SK-N-SH (cell line): ENCODE measurements at regions not wholly inside any gene's neighbourhood (a gene's known extent, or its start where the extent isn't known, plus 50 kb on each side); places are given as distances from the start of the nearest gene placed in this dataset.
"Not testable (repeated sequence)": the region's sequence is repeated elsewhere in the genome, so short reads cannot be mapped to it uniquely, and the experiment has no call there.

Source experiments
- CTCF ChIA-PET: fragments of 300-600, 350-600 bp; formaldehyde crosslinking; extraction: SDS; loops from one replicate; lab custom pipeline; 2021; lab: Yijun Ruan, JAX
- POLR2A ChIA-PET: fragments of 350-600 bp; sonication (Branson Sonifier 250); formaldehyde crosslinking; extraction: SDS; loops from one replicate; lab custom pipeline; 2020; ENCODE audit warnings: antibody characterized with exemption, inconsistent platforms; lab: Yijun Ruan, JAX
- DNase-seq: peaks from one replicate; pipeline ENCODE4 v3.0.0; 2012
- H2AFZ ChIP-seq: fragments of 200-600 bp; sonication (generic); 2 replicates; pipeline ENCODE4 v1.8.1; 2016; ENCODE audit warnings: antibody characterized with exemption, mild to moderate bottlenecking, low read depth
- H3F3A ChIP-seq: fragments of 200-600 bp; sonication (generic); replicated peaks from 2 replicates; pipeline ENCODE3; 2016; ENCODE audit warnings: antibody characterized with exemption, mild to moderate bottlenecking; ENCODE audit not compliant: insufficient read depth
- H3K27ac ChIP-seq, 2 experiments: fragments of 200-500 bp in 1 of 2; fragments of 200-600 bp in 1 of 2; sonication (Bioruptor generic) in 1 of 2; sonication (generic), shearing (Covaris generic) in 1 of 2; 2 replicates each; pipeline versions ENCODE4 v1.5.1 to v1.6.1; 2014 to 2016; ENCODE audit warnings: low read depth in 2 of 2, inconsistent platforms in 1 of 2, low read length in 1 of 2, mild to moderate bottlenecking in 1 of 2, mixed read lengths in 1 of 2
- H3K27me3 ChIP-seq: fragments of 200-600 bp; sonication (generic), shearing (Covaris generic); 2 replicates; pipeline ENCODE4 v1.6.1; 2016; ENCODE audit warnings: mixed run types; ENCODE audit not compliant: insufficient read depth
- H3K36me3 ChIP-seq, 2 experiments: fragments of 200-500 bp in 1 of 2; fragments of 200-600 bp in 1 of 2; sonication (Bioruptor generic) in 1 of 2; sonication (generic) in 1 of 2; replicated peaks in 1 of 2; 2 replicates each; pipeline versions ENCODE3 to v1.5.1; 2014 to 2016; ENCODE audit warnings: low read length in 1 of 2, mild to moderate bottlenecking in 1 of 2; ENCODE audit not compliant: insufficient read depth in 2 of 2, control insufficient read depth in 1 of 2
- H3K4me1 ChIP-seq, 2 experiments: fragments of 200-500 bp in 1 of 2; fragments of 200-600 bp in 1 of 2; sonication (Bioruptor generic) in 1 of 2; sonication (generic), shearing (Covaris generic) in 1 of 2; 2 replicates each; pipeline versions ENCODE4 v1.5.1 to v1.6.1; 2014 to 2016; ENCODE audit warnings: low read depth in 1 of 2, low read length in 1 of 2, mixed run types in 1 of 2; ENCODE audit not compliant: insufficient read depth in 2 of 2, control insufficient read depth in 1 of 2
- H3K4me2 ChIP-seq: fragments of 200-600 bp; sonication (generic), shearing (Covaris generic); 2 replicates; pipeline ENCODE4 v1.6.1; 2017; ENCODE audit warnings: mixed run types
- H3K4me3 ChIP-seq, 2 experiments: fragments of 200-500 bp in 1 of 2; fragments of 200-600 bp in 1 of 2; sonication (Bioruptor generic) in 1 of 2; sonication (generic), shearing (Covaris generic) in 1 of 2; 2 replicates each; pipeline versions ENCODE4 v1.5.1 to v1.8.1; 2014 to 2016; ENCODE audit warnings: low read depth in 2 of 2, inconsistent platforms in 1 of 2, low read length in 1 of 2, mild to moderate bottlenecking in 1 of 2, mixed read lengths in 1 of 2, moderate library complexity in 1 of 2
- H3K79me2 ChIP-seq: fragments of 200-600 bp; sonication (generic); 2 replicates; pipeline ENCODE4 v1.8.1; 2017; ENCODE audit warnings: mild to moderate bottlenecking; ENCODE audit not compliant: insufficient read depth
- H3K9ac ChIP-seq: fragments of 200-600 bp; sonication (generic); 2 replicates; pipeline ENCODE4 v1.6.1; 2017; ENCODE audit warnings: mixed run types
- H3K9me2 ChIP-seq: fragments of 200-600 bp; sonication (generic); 2 replicates; pipeline ENCODE4 v1.6.1; 2017; ENCODE audit warnings: mixed run types
- H3K9me3 ChIP-seq: fragments of 200-600 bp; sonication (generic); 2 replicates; pipeline ENCODE4 v1.6.1; 2017; ENCODE audit warnings: mixed run types, mild to moderate bottlenecking, moderate library complexity
- H4K20me1 ChIP-seq: fragments of 200-600 bp; sonication (generic); 2 replicates; pipeline ENCODE4 v1.6.1; 2017; ENCODE audit warnings: mild to moderate bottlenecking, mixed run types; ENCODE audit not compliant: insufficient read depth
- EZH2phosphoT487 ChIP-seq: fragments of 200-600 bp; sonication (generic); IDR thresholded peaks from 2 replicates; pipeline ENCODE4 v1.6.1; 2017; ENCODE audit warnings: low read depth, mixed run types, mild to moderate bottlenecking, antibody characterized with exemption, moderate library complexity, borderline replicate concordance
- FOSL2 ChIP-seq: IDR thresholded peaks from 2 replicates; pipeline ENCODE4 v1.4.0; 2012; ENCODE audit warnings: low read depth, mild to moderate bottlenecking, moderate library complexity, borderline replicate concordance
- FOXM1 ChIP-seq: IDR thresholded peaks from 2 replicates; pipeline ENCODE4 v1.4.0; 2012; ENCODE audit warnings: low read depth, mild to moderate bottlenecking
- GATA2 ChIP-seq: sonication (generic); formaldehyde crosslinking; IDR thresholded peaks from 2 replicates; pipeline ENCODE4 v1.5.0; 2020; ENCODE audit warnings: mild to moderate bottlenecking, missing genetic modification reagents
- JUND ChIP-seq: IDR thresholded peaks from 2 replicates; pipeline ENCODE4 v1.4.0; 2012
- MEF2A ChIP-seq: IDR thresholded peaks from 2 replicates; pipeline ENCODE4 v1.4.0; 2012; ENCODE audit warnings: low read depth, borderline replicate concordance
- NRF1 ChIP-seq: IDR thresholded peaks from 2 replicates; pipeline ENCODE4 v1.6.1; 2012; ENCODE audit warnings: low read depth, mild to moderate bottlenecking, low read length
- RAD21 ChIP-seq: IDR thresholded peaks from 2 replicates; pipeline ENCODE4 v1.6.1; 2012; ENCODE audit warnings: mild to moderate bottlenecking, low read length
- RCOR1 ChIP-seq: fragments of 150-350 bp; IDR thresholded peaks from 2 replicates; pipeline ENCODE4 v1.6.1; 2017; ENCODE audit warnings: antibody characterized with exemption, low read length
- RFX5 ChIP-seq: IDR thresholded peaks from 2 replicates; pipeline ENCODE4 v1.6.1; 2012; ENCODE audit warnings: mild to moderate bottlenecking, improper control_type of control experiment, low read length
- RXRA ChIP-seq: IDR thresholded peaks from 2 replicates; pipeline ENCODE4 v1.4.0; 2012; ENCODE audit warnings: low read depth, mild to moderate bottlenecking, borderline replicate concordance
- SIN3A ChIP-seq: IDR thresholded peaks from 2 replicates; pipeline ENCODE4 v1.6.1; 2012; ENCODE audit warnings: low read depth, mild to moderate bottlenecking, low read length, moderate library complexity, borderline replicate concordance
- SMC3 ChIP-seq: IDR thresholded peaks from 2 replicates; pipeline ENCODE4 v1.6.1; 2012; ENCODE audit warnings: low read depth, low read length, improper control_type of control experiment
- TCF12 ChIP-seq: IDR thresholded peaks from 2 replicates; pipeline ENCODE4 v1.4.0; 2012
- WGBS: methylation state at CpG from one replicate; pipeline ENCODE4 v1.1.6; 2017; ENCODE audit warnings: low lambda C conversion rate; 5-methylcytosine and 5-hydroxymethylcytosine counted together
- TF ChIP-seq, protein P1 (sequence below): IDR thresholded peaks from 2 replicates; pipeline ENCODE4; 2012
- TF ChIP-seq, protein P2 (sequence below): IDR thresholded peaks from 2 replicates; pipeline ENCODE4 v1.4.0; 2012; ENCODE audit warnings: low read depth, borderline replicate concordance
- TF ChIP-seq, protein P3 (sequence below): IDR thresholded peaks from 2 replicates; pipeline ENCODE4 v1.4.0; 2012; ENCODE audit warnings: low read depth
- TF ChIP-seq, protein P4 (sequence below): IDR thresholded peaks from 2 replicates; pipeline ENCODE4 v1.6.1; 2012; ENCODE audit warnings: mild to moderate bottlenecking, low read depth, low read length, moderate library complexity

DNA sequence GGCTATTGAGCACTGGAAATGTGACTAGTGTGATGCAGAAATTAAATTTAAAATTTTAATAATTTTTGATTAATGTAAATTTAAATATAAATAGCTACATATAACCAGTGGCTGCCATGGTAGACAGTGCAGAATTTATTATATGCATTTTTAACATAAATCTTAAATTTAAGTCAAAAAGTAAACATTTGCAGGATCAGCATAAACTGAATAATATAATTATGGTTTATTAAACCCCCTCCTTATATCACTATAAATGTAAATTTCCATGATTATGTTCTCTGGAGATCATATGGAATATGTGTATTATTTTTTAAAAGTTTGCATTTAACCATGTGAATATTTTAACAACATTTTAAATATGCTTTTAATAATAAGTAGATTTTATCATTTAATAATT lies 155.8 kb downstream of the TEX13C start:
- H3K9me3 ChIP-seq: no peaks in the 10 kb centered on the region
- 0 out of 2 replicates have a peak, but pooled peaks cover 2% of the 10 kb centered on the region for H3K9me2 ChIP-seq
- no peak for DNase-seq
- no peaks in the 10 kb centered on the region for H3K36me3 ChIP-seq
- ChIA-PET CTCF (no interaction called here), POLR2A (no interaction called here)
- no peak overlapping the region for H3K9ac ChIP-seq
- H2AFZ ChIP-seq: no peak overlapping the region
- no peaks in the 10 kb centered on the region for H3K79me2 ChIP-seq
- H3F3A ChIP-seq: no peaks in the 10 kb centered on the region
- H3K4me1 ChIP-seq: no peaks in the 10 kb centered on the region
- no peaks in the 10 kb centered on the region for H3K27me3 ChIP-seq
- no peak overlapping the region for H3K4me2 ChIP-seq
- no peak overlapping the region for H3K4me3 ChIP-seq
- no peak overlapping the region for H3K27ac ChIP-seq
- H4K20me1 ChIP-seq: no peaks in the 10 kb centered on the region
- TF ChIP-seq NRF1 (no peak), JUND (no peak), RFX5 (no peak), GATA2 (CRISPR knock-in tag) (no peak), FOSL2 (no peak), EZH2phosphoT487 (no peak), MEF2A (no peak), RAD21 (no peak), SMC3 (no peak), TCF12 (no peak), SIN3A (no peak), RCOR1 (no peak), RXRA (no peak), FOXM1 (no peak)
- TF ChIP-seq, protein P1, sequence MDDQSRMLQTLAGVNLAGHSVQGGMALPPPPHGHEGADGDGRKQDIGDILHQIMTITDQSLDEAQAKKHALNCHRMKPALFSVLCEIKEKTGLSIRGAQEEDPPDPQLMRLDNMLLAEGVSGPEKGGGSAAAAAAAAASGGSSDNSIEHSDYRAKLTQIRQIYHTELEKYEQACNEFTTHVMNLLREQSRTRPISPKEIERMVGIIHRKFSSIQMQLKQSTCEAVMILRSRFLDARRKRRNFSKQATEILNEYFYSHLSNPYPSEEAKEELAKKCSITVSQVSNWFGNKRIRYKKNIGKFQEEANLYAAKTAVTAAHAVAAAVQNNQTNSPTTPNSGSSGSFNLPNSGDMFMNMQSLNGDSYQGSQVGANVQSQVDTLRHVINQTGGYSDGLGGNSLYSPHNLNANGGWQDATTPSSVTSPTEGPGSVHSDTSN: no peak
- TF ChIP-seq, protein P2, sequence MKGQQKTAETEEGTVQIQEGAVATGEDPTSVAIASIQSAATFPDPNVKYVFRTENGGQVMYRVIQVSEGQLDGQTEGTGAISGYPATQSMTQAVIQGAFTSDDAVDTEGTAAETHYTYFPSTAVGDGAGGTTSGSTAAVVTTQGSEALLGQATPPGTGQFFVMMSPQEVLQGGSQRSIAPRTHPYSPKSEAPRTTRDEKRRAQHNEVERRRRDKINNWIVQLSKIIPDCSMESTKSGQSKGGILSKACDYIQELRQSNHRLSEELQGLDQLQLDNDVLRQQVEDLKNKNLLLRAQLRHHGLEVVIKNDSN: no peak
- TF ChIP-seq, protein P3, sequence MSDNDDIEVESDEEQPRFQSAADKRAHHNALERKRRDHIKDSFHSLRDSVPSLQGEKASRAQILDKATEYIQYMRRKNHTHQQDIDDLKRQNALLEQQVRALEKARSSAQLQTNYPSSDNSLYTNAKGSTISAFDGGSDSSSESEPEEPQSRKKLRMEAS: no peak

DNA sequence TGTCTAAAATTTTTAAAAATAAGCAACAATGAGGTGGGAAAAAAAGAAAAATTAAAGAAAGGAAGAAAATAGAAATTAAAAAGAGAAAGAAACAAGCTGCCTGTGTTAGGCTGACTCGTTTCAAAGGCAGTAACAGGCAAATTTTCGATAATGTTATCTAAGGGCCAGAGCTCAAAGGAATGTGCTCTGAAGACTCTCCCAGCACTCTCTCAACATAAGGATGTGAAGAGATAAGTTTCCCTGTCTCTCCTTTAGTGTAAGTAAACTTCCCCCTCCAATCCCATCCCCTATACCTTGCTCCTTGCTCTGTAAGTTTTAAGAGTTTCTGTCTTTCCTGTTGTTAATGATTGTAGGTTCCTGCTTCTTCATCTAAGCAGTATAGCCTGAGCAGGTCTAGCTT lies 172.8 kb downstream of the TEX13C start:
- H3F3A ChIP-seq: no peaks in the 10 kb centered on the region
- no peak overlapping the region for H3K4me3 ChIP-seq
- no peaks in the 10 kb centered on the region for H3K36me3 ChIP-seq
- no peak overlapping the region for H3K9ac ChIP-seq
- TF ChIP-seq, protein P4, sequence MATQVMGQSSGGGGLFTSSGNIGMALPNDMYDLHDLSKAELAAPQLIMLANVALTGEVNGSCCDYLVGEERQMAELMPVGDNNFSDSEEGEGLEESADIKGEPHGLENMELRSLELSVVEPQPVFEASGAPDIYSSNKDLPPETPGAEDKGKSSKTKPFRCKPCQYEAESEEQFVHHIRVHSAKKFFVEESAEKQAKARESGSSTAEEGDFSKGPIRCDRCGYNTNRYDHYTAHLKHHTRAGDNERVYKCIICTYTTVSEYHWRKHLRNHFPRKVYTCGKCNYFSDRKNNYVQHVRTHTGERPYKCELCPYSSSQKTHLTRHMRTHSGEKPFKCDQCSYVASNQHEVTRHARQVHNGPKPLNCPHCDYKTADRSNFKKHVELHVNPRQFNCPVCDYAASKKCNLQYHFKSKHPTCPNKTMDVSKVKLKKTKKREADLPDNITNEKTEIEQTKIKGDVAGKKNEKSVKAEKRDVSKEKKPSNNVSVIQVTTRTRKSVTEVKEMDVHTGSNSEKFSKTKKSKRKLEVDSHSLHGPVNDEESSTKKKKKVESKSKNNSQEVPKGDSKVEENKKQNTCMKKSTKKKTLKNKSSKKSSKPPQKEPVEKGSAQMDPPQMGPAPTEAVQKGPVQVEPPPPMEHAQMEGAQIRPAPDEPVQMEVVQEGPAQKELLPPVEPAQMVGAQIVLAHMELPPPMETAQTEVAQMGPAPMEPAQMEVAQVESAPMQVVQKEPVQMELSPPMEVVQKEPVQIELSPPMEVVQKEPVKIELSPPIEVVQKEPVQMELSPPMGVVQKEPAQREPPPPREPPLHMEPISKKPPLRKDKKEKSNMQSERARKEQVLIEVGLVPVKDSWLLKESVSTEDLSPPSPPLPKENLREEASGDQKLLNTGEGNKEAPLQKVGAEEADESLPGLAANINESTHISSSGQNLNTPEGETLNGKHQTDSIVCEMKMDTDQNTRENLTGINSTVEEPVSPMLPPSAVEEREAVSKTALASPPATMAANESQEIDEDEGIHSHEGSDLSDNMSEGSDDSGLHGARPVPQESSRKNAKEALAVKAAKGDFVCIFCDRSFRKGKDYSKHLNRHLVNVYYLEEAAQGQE: no peak
- TF ChIP-seq, all 33 proteins: peak for 0
- no peak overlapping the region for H2AFZ ChIP-seq
- H3K27ac ChIP-seq: no peak overlapping the region
- no peak overlapping the region for H3K4me2 ChIP-seq
- H4K20me1 ChIP-seq: no peaks in the 10 kb centered on the region
- 0% methylated on average over 2 of the region's 2 CpGs for WGBS
- DNase-seq: no peak
- ChIA-PET CTCF (no interaction called here), POLR2A (no interaction called here)
- no peaks in the 10 kb centered on the region for H3K27me3 ChIP-seq
- no peaks in the 10 kb centered on the region for H3K9me2 ChIP-seq
- H3K9me3 ChIP-seq: no peaks in the 10 kb centered on the region
- no peaks in the 10 kb centered on the region for H3K4me1 ChIP-seq
- no peaks in the 10 kb centered on the region for H3K79me2 ChIP-seq

DNA sequence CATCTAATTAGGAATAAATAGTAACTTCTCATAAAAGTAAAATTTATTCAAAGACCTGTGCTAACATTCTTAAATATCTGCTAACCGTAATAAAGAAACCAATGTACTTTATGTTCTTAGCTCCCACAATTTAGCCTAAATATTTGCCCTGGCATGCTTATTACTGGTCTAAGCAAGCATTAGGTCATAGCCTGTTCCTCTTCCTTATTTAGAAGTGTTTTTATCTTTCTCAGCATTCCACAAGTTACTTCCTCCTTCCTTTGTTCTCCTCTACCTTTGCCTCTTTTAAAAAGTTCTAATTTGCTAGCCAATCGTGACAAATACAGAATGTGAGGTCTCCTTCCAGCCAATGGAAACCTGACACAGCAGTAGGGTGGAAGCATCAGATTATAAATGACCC lies 173.3 kb downstream of the TEX13C start:
- POLR2A ChIA-PET, H2AFZ ChIP-seq, CTCF ChIA-PET: not testable (repeated sequence)

More for the DNA sequence above, 173.3 kb downstream of the TEX13C start:
- H3K9me3 ChIP-seq, DNase-seq, H3K79me2 ChIP-seq, H3K4me3 ChIP-seq, H3K9ac ChIP-seq, H3K27me3 ChIP-seq, H3K4me2 ChIP-seq, H4K20me1 ChIP-seq, H3F3A ChIP-seq, H3K36me3 ChIP-seq, H3K27ac ChIP-seq, H3K9me2 ChIP-seq, H3K4me1 ChIP-seq: not testable (repeated sequence)
- 4% methylated on average over 2 of the region's 2 CpGs for WGBS
